Right atrium auricular region (tissue), 2 donors: ENCODE measurements at regions not wholly inside any gene's neighbourhood (a gene's known extent, or its start where the extent isn't known, plus 50 kb on each side); places are given as distances from the start of the nearest gene placed in this dataset.

Source experiments
- DNase-seq: peaks from one replicate; pipeline ENCODE4 v3.0.0-alpha.2; 2019; ENCODE audit warnings: low spot score
- H3K27ac ChIP-seq, 2 donors: fragments of 200-600 bp; sonication (generic); 1 replicate in 1 of 2; 2 replicates in 1 of 2; pipeline ENCODE4 v1.5.1; 2016 to 2019
- H3K27me3 ChIP-seq, 2 donors: fragments of 200-600 bp; sonication (generic); one replicate each; pipeline versions ENCODE4 v1.5.1 to v1.6.0; 2017 to 2019
- H3K36me3 ChIP-seq: fragments of 200-600 bp; sonication (generic); one replicate; pipeline ENCODE4 v1.5.1; 2016
- H3K4me1 ChIP-seq, 2 donors: fragments of 200-600 bp; sonication (generic); one replicate each; pipeline versions ENCODE4 v1.5.1 to v1.6.0; 2017 to 2019
- H3K4me3 ChIP-seq, 2 donors: fragments of 200-600 bp; sonication (generic); 1 replicate in 1 of 2; 2 replicates in 1 of 2; pipeline ENCODE4 v1.5.1; 2017 to 2019; ENCODE audit warnings: mild to moderate bottlenecking in 1 of 2, moderate library complexity in 1 of 2
- H3K9me3 ChIP-seq, 2 donors: fragments of 200-600 bp; sonication (generic); one replicate each; pipeline ENCODE4 v1.5.1; 2019
- TF ChIP-seq, protein P1 (sequence below), 2 donors: fragments of 200-600 bp; sonication (generic); IDR thresholded peaks; one replicate each; pipeline ENCODE4 v1.5.1; 2019; ENCODE audit warnings: antibody characterized with exemption in 2 of 2

- Histone ChIP-seq H3K36me3 (no peaks in the 10 kb centered on the region), H3K4me1 (peaks cover 0 to 6% of the 10 kb centered on the region in 2 donors), H3K4me3 (no peak overlapping the region), H3K9me3 (no peaks in the 10 kb centered on the region), H3K27me3 (no peaks in the 10 kb centered on the region), H3K27ac (no peak overlapping the region)
- no peak for DNase-seq
- TF ChIP-seq, protein P1, sequence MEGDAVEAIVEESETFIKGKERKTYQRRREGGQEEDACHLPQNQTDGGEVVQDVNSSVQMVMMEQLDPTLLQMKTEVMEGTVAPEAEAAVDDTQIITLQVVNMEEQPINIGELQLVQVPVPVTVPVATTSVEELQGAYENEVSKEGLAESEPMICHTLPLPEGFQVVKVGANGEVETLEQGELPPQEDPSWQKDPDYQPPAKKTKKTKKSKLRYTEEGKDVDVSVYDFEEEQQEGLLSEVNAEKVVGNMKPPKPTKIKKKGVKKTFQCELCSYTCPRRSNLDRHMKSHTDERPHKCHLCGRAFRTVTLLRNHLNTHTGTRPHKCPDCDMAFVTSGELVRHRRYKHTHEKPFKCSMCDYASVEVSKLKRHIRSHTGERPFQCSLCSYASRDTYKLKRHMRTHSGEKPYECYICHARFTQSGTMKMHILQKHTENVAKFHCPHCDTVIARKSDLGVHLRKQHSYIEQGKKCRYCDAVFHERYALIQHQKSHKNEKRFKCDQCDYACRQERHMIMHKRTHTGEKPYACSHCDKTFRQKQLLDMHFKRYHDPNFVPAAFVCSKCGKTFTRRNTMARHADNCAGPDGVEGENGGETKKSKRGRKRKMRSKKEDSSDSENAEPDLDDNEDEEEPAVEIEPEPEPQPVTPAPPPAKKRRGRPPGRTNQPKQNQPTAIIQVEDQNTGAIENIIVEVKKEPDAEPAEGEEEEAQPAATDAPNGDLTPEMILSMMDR (IDR thresholded peaks at IDR 0.05): no peak
Measured at GRCh38 chr2:18430996-18431748, 129.3 kb downstream of the RDH14 start.

DNA sequence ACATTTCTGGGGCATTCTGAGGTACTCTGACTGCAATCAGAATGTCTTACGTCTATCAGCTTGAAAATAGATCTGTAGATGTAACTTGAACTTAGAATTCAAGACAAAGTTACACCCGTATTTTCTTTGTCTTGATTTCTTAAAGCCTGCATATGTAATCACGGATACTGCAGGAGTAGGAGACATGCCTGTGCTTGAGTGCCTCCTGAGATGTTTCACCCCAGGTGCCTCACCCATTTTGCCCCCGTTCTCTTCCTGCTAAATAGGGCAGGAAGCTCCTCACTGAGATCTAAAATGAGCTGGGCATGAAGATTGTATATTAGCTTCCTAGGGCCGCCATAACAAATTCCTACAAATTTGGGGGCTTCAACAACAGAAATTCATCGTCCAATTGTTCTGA lies 131.9 kb downstream of the RDH14 start:
- no peak for DNase-seq
- TF ChIP-seq, protein P1 (IDR thresholded peaks at IDR 0.05): no peak

DNA sequence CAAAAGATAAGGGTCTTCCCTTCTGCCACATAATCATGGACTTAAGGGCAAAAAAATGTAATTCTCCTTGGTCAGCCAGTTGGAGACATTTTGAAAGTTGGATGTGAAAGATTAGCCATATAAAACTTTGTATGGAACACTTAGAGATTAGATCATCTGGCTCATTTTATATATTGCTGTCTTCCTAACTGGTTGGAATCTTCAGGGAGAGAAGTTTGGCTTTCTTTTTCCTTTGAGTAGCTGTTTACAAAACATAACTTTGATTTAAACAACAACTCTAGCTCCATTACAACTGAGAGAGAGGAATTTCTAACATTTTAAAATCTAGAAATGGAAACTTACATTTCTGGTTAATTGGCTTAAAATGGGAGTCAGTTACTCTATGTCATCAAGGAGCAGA lies 132.7 kb downstream of the RDH14 start:
- no peak overlapping the region for H3K27ac ChIP-seq
- no peaks in the 10 kb centered on the region for H3K4me1 ChIP-seq
- no peaks in the 10 kb centered on the region for H3K36me3 ChIP-seq
- H3K4me3 ChIP-seq: no peak overlapping the region
- no peak for DNase-seq
- no peaks in the 10 kb centered on the region for H3K9me3 ChIP-seq
- H3K27me3 ChIP-seq: no peaks in the 10 kb centered on the region
- TF ChIP-seq, protein P1 (IDR thresholded peaks at IDR 0.05): no peak

More for the DNA sequence above, 131.9 kb downstream of the RDH14 start:
- no peaks in the 10 kb centered on the region for H3K27me3 ChIP-seq
- H3K27ac ChIP-seq: no peak overlapping the region
- no peaks in the 10 kb centered on the region for H3K9me3 ChIP-seq
- no peak overlapping the region for H3K4me3 ChIP-seq
- no peaks in the 10 kb centered on the region for H3K36me3 ChIP-seq
- H3K4me1 ChIP-seq: no peaks in the 10 kb centered on the region

GRCh38 chr2:18426174-18426573 lies 134.3 kb downstream of the RDH14 start:
- Histone ChIP-seq H3K27ac (no peak overlapping the region), H3K9me3 (no peaks in the 10 kb centered on the region), H3K36me3 (no peaks in the 10 kb centered on the region), H3K27me3 (no peaks in the 10 kb centered on the region), H3K4me1 (no peaks in the 10 kb centered on the region), H3K4me3 (no peak overlapping the region)
- TF ChIP-seq, protein P1 (IDR thresholded peaks at IDR 0.05): no peak
- no peak for DNase-seq

GRCh38 chr2:18425210-18425703 lies 135.2 kb downstream of the RDH14 start:
- TF ChIP-seq, protein P1 (IDR thresholded peaks at IDR 0.05): no peak
- Histone ChIP-seq H3K36me3 (no peaks in the 10 kb centered on the region), H3K27ac (no peak overlapping the region), H3K9me3 (no peaks in the 10 kb centered on the region), H3K4me3 (no peak overlapping the region), H3K27me3 (no peaks in the 10 kb centered on the region), H3K4me1 (no peaks in the 10 kb centered on the region)
- DNase-seq: no peak

DNA sequence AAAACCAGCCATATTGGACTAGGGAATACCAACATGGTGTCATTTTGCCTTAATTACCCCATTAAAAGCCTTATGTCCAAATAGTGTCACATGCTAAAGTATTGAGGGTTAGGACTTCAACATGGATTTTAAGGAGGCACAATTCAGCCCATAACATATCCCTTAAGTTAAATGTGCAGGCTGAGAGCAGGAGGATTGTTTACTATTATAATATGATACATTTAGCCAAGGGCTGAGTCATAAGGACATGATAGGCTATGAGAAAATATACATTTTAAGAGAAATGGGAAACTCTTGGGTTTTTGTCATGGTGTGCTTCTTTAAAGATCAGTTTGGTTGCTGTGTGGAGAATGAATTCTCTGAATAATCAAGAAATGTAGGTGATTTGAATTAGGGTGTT lies 136.8 kb downstream of the RDH14 start:
- H3K4me3 ChIP-seq: no peak overlapping the region
- no peaks in the 10 kb centered on the region for H3K36me3 ChIP-seq
- no peaks in the 10 kb centered on the region for H3K9me3 ChIP-seq
- no peak overlapping the region for H3K27ac ChIP-seq
- no peaks in the 10 kb centered on the region for H3K4me1 ChIP-seq
- no peak for DNase-seq
- no peaks in the 10 kb centered on the region for H3K27me3 ChIP-seq
- TF ChIP-seq, protein P1 (IDR thresholded peaks at IDR 0.05): no peak
